ENCODE measurements at regions not wholly inside any gene's neighbourhood (a gene's known extent, or its start where the extent isn't known, plus 50 kb on each side); places are given as distances from the start of the nearest gene placed in this dataset.
"Not testable (repeated sequence)": the region's sequence is repeated elsewhere in the genome, so short reads cannot be mapped to it uniquely, and the experiment has no call there.

GRCh38 chr6:105874835-105875626 is 211.1 kb upstream of the PRDM1 start:
- DNase-seq: no peak

- no peak for DNase-seq
Observed at GRCh38 chr6:105873799-105874198, 212.3 kb upstream of the PRDM1 start.

- no peak for DNase-seq
Observed at GRCh38 chr6:105873211-105873704, 212.9 kb upstream of the PRDM1 start.

GRCh38 chr6:105872249-105872648 is 213.9 kb upstream of the PRDM1 start:
- DNase-seq: no peak

- DNase-seq: no peak
Observed at GRCh38 chr6:105871542-105871941, 214.6 kb upstream of the PRDM1 start.

GRCh38 chr6:105869835-105870440 is 216.2 kb upstream of the PRDM1 start:
- DNase-seq: no peak

GRCh38 chr6:105868823-105869460 is 217.2 kb upstream of the PRDM1 start:
- no peak for DNase-seq

- no peak for DNase-seq
Observed at GRCh38 chr6:105867821-105868220, 218.3 kb upstream of the PRDM1 start.

- DNase-seq: no peak
Observed at GRCh38 chr6:105867277-105867676, 218.9 kb upstream of the PRDM1 start.

GRCh38 chr6:105862936-105863607 is 223.1 kb upstream of the PRDM1 start:
- no peak for DNase-seq

GRCh38 chr6:105860927-105861326 is 225.2 kb upstream of the PRDM1 start:
- DNase-seq: not testable (repeated sequence)

- DNase-seq: no peak
Observed at GRCh38 chr6:105859457-105859856, 226.7 kb upstream of the PRDM1 start.

GRCh38 chr6:105858639-105859038 is 227.5 kb upstream of the PRDM1 start:
- not testable (repeated sequence) for DNase-seq

- DNase-seq: no peak
Observed at GRCh38 chr6:105855433-105855832, 230.7 kb upstream of the PRDM1 start.

- not testable (repeated sequence) for DNase-seq
Observed at GRCh38 chr6:105853979-105854378, 232.2 kb upstream of the PRDM1 start.

- no peak for DNase-seq
Observed at GRCh38 chr6:105851606-105852005, 234.5 kb upstream of the PRDM1 start.

GRCh38 chr6:105851113-105851580 is 235.0 kb upstream of the PRDM1 start:
- no peak for DNase-seq

GRCh38 chr6:105850261-105851112 is 235.6 kb upstream of the PRDM1 start:
- no peak for DNase-seq

GRCh38 chr6:105849746-105850145 is 236.4 kb upstream of the PRDM1 start:
- DNase-seq: no peak

GRCh38 chr6:105847433-105847832 is 238.7 kb upstream of the PRDM1 start:
- DNase-seq: no peak

GRCh38 chr6:105844275-105844883 is 241.8 kb upstream of the PRDM1 start:
- DNase-seq: no peak

- DNase-seq: no peak
Observed at GRCh38 chr6:105839266-105839665, 246.9 kb upstream of the PRDM1 start.
